Activated CD8-positive, alpha-beta T cell treated with anti-CD3 and anti-CD28 coated beads for 36 hours (primary cell): ENCODE measurements at regions not wholly inside any gene's neighbourhood (a gene's known extent, or its start where the extent isn't known, plus 50 kb on each side); places are given as distances from the start of the nearest gene placed in this dataset.
A peak's percentile ranks its signal among the peaks of the same experiment; 100 is the strongest.

Experiments used
- ATAC-seq: fragments of 200-7000 bp; cut with Tn5 transposase; one replicate; pipeline ENCODE4 v1.10.0; 2021; ENCODE audit warnings: mild to moderate bottlenecking, moderate library complexity
- CTCF ChIA-PET: fragments of 350-600 bp; sonication (Branson Sonifier 250); formaldehyde crosslinking; loops from one replicate; lab custom pipeline; 2021; ENCODE audit warnings: antibody characterized with exemption; lab: Charles Lee
- POLR2A ChIA-PET: fragments of 350-600 bp; sonication (Branson Sonifier 250); formaldehyde crosslinking; loops from one replicate; lab custom pipeline; 2021; ENCODE audit warnings: antibody characterized with exemption; lab: Charles Lee
- DNase-seq: peaks from one replicate; pipeline ENCODE4 v3.0.0-alpha.2; 2020
- H3K27ac Mint-ChIP-seq: one replicate; pipeline ENCODE4 v1.8.0; 2021; ENCODE audit warnings: mild to moderate bottlenecking, mixed read lengths
- H3K27me3 Mint-ChIP-seq: one replicate; pipeline ENCODE4 v1.8.0; 2021; ENCODE audit warnings: mixed read lengths
- H3K36me3 Mint-ChIP-seq: one replicate; pipeline ENCODE4 v1.8.0; 2021; ENCODE audit warnings: low read depth, mixed read lengths
- H3K4me1 Mint-ChIP-seq: one replicate; pipeline ENCODE4 v1.8.0; 2021; ENCODE audit warnings: low read depth, mixed read lengths
- H3K4me3 Mint-ChIP-seq: one replicate; pipeline ENCODE4 v1.8.0; 2021; ENCODE audit warnings: mild to moderate bottlenecking, moderate library complexity, mixed read lengths
- H3K9me3 Mint-ChIP-seq: one replicate; pipeline ENCODE4 v1.8.0; 2021; ENCODE audit warnings: mixed read lengths
- CTCF ChIP-seq: fragments of 200-600 bp; IDR thresholded peaks from one replicate; pipeline ENCODE4 v1.8.0; 2022; ENCODE audit warnings: antibody characterized with exemption, mild to moderate bottlenecking
- intact Hi-C: fragments of 100-400 bp; cut with micrococcal nuclease; formaldehyde crosslinking; loops from one replicate; pipeline ENCODE4 v1.10.0; 2022

DNA sequence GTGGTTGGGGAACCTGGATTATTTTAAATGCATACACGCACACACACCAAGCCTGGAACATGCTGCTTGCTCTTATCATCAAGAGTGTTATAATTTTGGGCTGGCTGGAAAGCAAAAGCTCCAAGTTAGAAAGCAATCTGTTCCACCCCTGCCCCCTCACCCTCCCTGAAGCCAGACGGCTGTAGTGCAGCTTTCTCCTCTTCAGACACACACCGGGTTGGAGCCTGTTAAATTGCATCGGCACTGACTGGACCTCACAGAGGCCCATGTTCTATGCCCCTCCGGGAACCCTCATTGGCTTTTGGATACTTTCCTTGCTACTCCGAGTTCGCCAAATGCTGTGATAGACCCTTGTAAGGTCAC is 90.6 kb upstream of the KCNJ15 start:
- DNase-seq = no peak
- H3K36me3 Mint-ChIP-seq = no peaks in the 10 kb centered on the region
- no peak overlapping the region for H3K27ac Mint-ChIP-seq
- no peak for TF ChIP-seq CTCF
- no peaks in the 10 kb centered on the region for H3K4me1 Mint-ChIP-seq
- no peak overlapping the region for H3K4me3 Mint-ChIP-seq
- H3K9me3 Mint-ChIP-seq = no peaks in the 10 kb centered on the region
- ATAC-seq = no peak
- ChIA-PET CTCF (interaction anchor here (1.3 to 1.4 kb wide), 2 partner anchors 9 to 186 kb away, joined by 5 read pairs; no protein-coding TSS in a partner anchor), POLR2A (interaction anchor here (0.5 kb wide), 1 partner anchor 995 kb away, joined by 3 read pairs; no protein-coding TSS in a partner anchor)
- no peaks in the 10 kb centered on the region for H3K27me3 Mint-ChIP-seq
- intact Hi-C loops = no loop called here

GRCh38 chr21:38167345-38167744 is 89.4 kb upstream of the KCNJ15 start:
- no peaks in the 10 kb centered on the region for H3K36me3 Mint-ChIP-seq
- intact Hi-C loops = no loop called here
- no peaks in the 10 kb centered on the region for H3K9me3 Mint-ChIP-seq
- H3K27ac Mint-ChIP-seq = no peak overlapping the region
- DNase-seq (no peak), ATAC-seq (no peak)
- POLR2A ChIA-PET = no interaction called here
- no peak for TF ChIP-seq CTCF
- CTCF ChIA-PET = interaction anchor here (0.7 to 1.5 kb wide), 4 partner anchors 8 to 189 kb away, joined by 3 to 10 read pairs (median 5); no protein-coding TSS in a partner anchor
- no peak overlapping the region for H3K4me3 Mint-ChIP-seq
- no peaks in the 10 kb centered on the region for H3K4me1 Mint-ChIP-seq
- H3K27me3 Mint-ChIP-seq = no peaks in the 10 kb centered on the region

DNA sequence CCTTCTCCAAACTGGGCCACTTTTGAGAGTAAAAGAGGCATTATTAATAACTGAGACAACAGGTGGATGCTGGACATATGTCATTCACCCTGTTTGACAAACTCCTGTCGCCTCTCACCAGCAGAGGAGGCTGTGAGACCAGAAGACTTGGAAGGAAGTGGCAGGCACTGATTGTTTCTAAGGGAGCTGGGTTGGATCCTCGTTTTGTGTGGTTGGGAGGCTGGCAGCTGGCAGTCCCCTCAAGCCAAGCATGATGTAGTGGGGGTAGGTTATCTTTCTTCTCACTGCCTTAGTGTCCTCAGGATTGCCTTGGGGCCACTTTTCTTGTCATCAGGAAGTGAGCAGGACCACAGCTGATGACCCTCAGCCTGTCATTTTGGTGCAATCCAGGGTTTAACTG is 86.5 kb upstream of the KCNJ15 start:
- TF ChIP-seq CTCF = no peak
- no peaks in the 10 kb centered on the region for H3K9me3 Mint-ChIP-seq
- ChIA-PET CTCF (interaction anchor here (0.8 to 1.7 kb wide), 7 partner anchors 9 to 458 kb away, joined by 3 to 7 read pairs (median 3); no protein-coding TSS in a partner anchor), POLR2A (no interaction called here)
- ATAC-seq (no peak), DNase-seq (peak; percentile 17)
- H3K27ac Mint-ChIP-seq = no peak overlapping the region
- no peaks in the 10 kb centered on the region for H3K4me1 Mint-ChIP-seq
- intact Hi-C loops = no loop called here
- H3K27me3 Mint-ChIP-seq = no peaks in the 10 kb centered on the region
- no peak overlapping the region for H3K4me3 Mint-ChIP-seq
- H3K36me3 Mint-ChIP-seq = no peaks in the 10 kb centered on the region

GRCh38 chr21:38170704-38171682 is 85.8 kb upstream of the KCNJ15 start:
- no peak for DNase-seq
- no peak for TF ChIP-seq CTCF
- Mint-ChIP-seq H3K36me3 (no peaks in the 10 kb centered on the region), H3K27me3 (no peaks in the 10 kb centered on the region), H3K4me3 (no peak overlapping the region), H3K4me1 (no peaks in the 10 kb centered on the region), H3K27ac (no peak overlapping the region), H3K9me3 (no peaks in the 10 kb centered on the region)
- no peak for ATAC-seq
- POLR2A ChIA-PET = no interaction called here
- intact Hi-C loops = no loop called here
- CTCF ChIA-PET = interaction anchor here (0.8 to 1.7 kb wide), 7 partner anchors 8 to 458 kb away, joined by 3 to 7 read pairs (median 3); no protein-coding TSS in a partner anchor
